HepG2 (cell line): ENCODE measurements at regions not wholly inside any gene's neighbourhood (a gene's known extent, or its start where the extent isn't known, plus 50 kb on each side); places are given as distances from the start of the nearest gene placed in this dataset.

Experiments used
- ATAC-seq: fragments of 200-7000 bp; cut with Tn5 transposase; 3 replicates; pipeline ENCODE4 v1.9.1; 2020; ENCODE audit warnings: mild to moderate bottlenecking, moderate library complexity
- BruUV-seq: library from RNA; stranded (reverse); fragments of 400-500 nt; replicated peaks from 2 replicates; lab custom pipeline; 2021; lab: Mats Ljungman, UMichigan
- CTCF ChIA-PET: fragments of 300-600 bp; formaldehyde crosslinking; extraction: SDS; loops from one replicate; lab custom pipeline; 2021; ENCODE audit warnings: low total read pairs, inconsistent platforms, low intra/inter-chr PET ratio; lab: Yijun Ruan, JAX
- POLR2A ChIA-PET: fragments of 350-600 bp; sonication (Branson Sonifier 250); formaldehyde crosslinking; loops from one replicate; lab custom pipeline; 2020; ENCODE audit warnings: antibody characterized with exemption, inconsistent platforms; lab: Yijun Ruan, JAX
- DNase-seq: peaks from one replicate; pipeline ENCODE4 v3.0.0-alpha.2; 2015; ENCODE audit warnings: low spot score
- FAIRE-seq: peaks from 3 replicates; lab custom pipeline; 2011; peaks lifted over from hg19 to GRCh38; lab: Jason Lieb, UNC
- H2AFZ ChIP-seq: one replicate; pipeline ENCODE4 v1.6.1; 2011; ENCODE audit warnings: low read length, inconsistent platforms
- H3K27ac ChIP-seq: fragments of 300-600 bp; 3 replicates; pipeline ENCODE4 v1.8.0; 2011; ENCODE audit warnings: mixed run types, mild to moderate bottlenecking, mixed read lengths, low read length, inconsistent platforms; ENCODE audit not compliant: insufficient read depth; ENCODE audit errors: extremely low read length
- H3K27me3 ChIP-seq, 2 experiments: fragments of 200-600 bp in 1 of 2; 2 replicates in 1 of 2; 3 replicates in 1 of 2; pipeline versions ENCODE4 v1.6.0 to v1.8.0; 2011; ENCODE audit warnings: low read length in 2 of 2, mild to moderate bottlenecking in 2 of 2, moderate library complexity in 2 of 2, inconsistent platforms in 1 of 2; ENCODE audit not compliant: insufficient read depth in 2 of 2, control insufficient read depth in 1 of 2
- H3K36me3 ChIP-seq, 2 experiments: fragments of 200-600 bp in 1 of 2; replicated peaks in 1 of 2; 2 replicates in 1 of 2; 3 replicates in 1 of 2; pipeline versions ENCODE4 v1.5.1 to v1.8.0; 2011; ENCODE audit warnings: low read length in 2 of 2, inconsistent platforms in 1 of 2; ENCODE audit not compliant: insufficient read depth in 2 of 2, control insufficient read depth in 1 of 2
- H3K4me1 ChIP-seq: 2 replicates; pipeline ENCODE4 v1.5.1; 2012; ENCODE audit warnings: low read length, inconsistent platforms; ENCODE audit not compliant: insufficient read depth
- H3K4me2 ChIP-seq: 2 replicates; pipeline ENCODE4 v1.6.0; 2011; ENCODE audit warnings: low read depth, low read length, inconsistent platforms
- H3K4me3 ChIP-seq, 3 experiments: fragments of 200-600 bp in 1 of 3; sonication (generic), shearing (Covaris generic) in 1 of 3; replicated peaks in 1 of 3; 2 replicates each; pipeline ENCODE4 v1.5.1; 2011 to 2016; ENCODE audit warnings: low read length in 3 of 3, inconsistent platforms in 2 of 3, low read depth in 2 of 3, mild to moderate bottlenecking in 2 of 3, control low read depth in 1 of 3, mixed read lengths in 1 of 3; ENCODE audit not compliant: insufficient read depth in 1 of 3
- H3K79me2 ChIP-seq: one replicate; pipeline ENCODE4 v1.6.1; 2011; ENCODE audit warnings: low read length, inconsistent platforms; ENCODE audit not compliant: insufficient read depth
- H3K9ac ChIP-seq: 2 replicates; pipeline ENCODE4 v1.6.0; 2011; ENCODE audit warnings: mild to moderate bottlenecking, low read depth, low read length, inconsistent platforms; ENCODE audit not compliant: insufficient read depth
- H3K9me3 ChIP-seq: 2 replicates; pipeline ENCODE4 v1.5.1; 2012; ENCODE audit warnings: mild to moderate bottlenecking, low read length
- H4K20me1 ChIP-seq: 2 replicates; pipeline ENCODE4 v1.6.0; 2011; ENCODE audit warnings: inconsistent platforms, mild to moderate bottlenecking, low read length, moderate library complexity; ENCODE audit not compliant: insufficient read depth
- FOSL1 ChIP-seq: sonication (generic); formaldehyde crosslinking; IDR thresholded peaks from 2 replicates; pipeline ENCODE4 v1.9.0; 2021; ENCODE audit warnings: missing genetic modification reagents, borderline replicate concordance
- RFX1 ChIP-seq: fragments of 450-650 bp; IDR thresholded peaks from 2 replicates; pipeline ENCODE4 v1.6.1; 2017
- ZNF263 ChIP-seq: sonication (generic); formaldehyde crosslinking; IDR thresholded peaks from 2 replicates; pipeline ENCODE4 v1.4.0; 2020; ENCODE audit warnings: missing genetic modification reagents
- ZNF329 ChIP-seq: sonication (generic); formaldehyde crosslinking; IDR thresholded peaks from 2 replicates; pipeline ENCODE4 v1.9.0; 2021; ENCODE audit warnings: low read depth, mild to moderate bottlenecking, missing genetic modification reagents
- ZNF556 ChIP-seq: sonication (generic); formaldehyde crosslinking; IDR thresholded peaks from 2 replicates; pipeline ENCODE4 v1.4.0; 2020; ENCODE audit warnings: mild to moderate bottlenecking, missing genetic modification reagents, borderline replicate concordance
- WGBS: methylation state at CpG from one replicate; pipeline ENCODE4 v1.1.6; 2017; ENCODE audit warnings: low lambda C conversion rate; 5-methylcytosine and 5-hydroxymethylcytosine counted together
- in situ Hi-C: cut with HindIII; loops from 2 replicates; pipeline ENCODE4 v1.10.0; 2017; ENCODE audit warnings: low pct_unique_long_range_greater_than_20kb; ENCODE audit not compliant: extremely low pct_ligation_motif_present
- intact Hi-C: fragments of 100-400 bp; cut with micrococcal nuclease; formaldehyde crosslinking; loops from one replicate; pipeline ENCODE4 v1.10.0; 2022; ENCODE audit not compliant: unreplicated experiment
- TF ChIP-seq, protein P1 (sequence below): IDR thresholded peaks from 2 replicates; pipeline ENCODE4 v1.6.1; 2012; ENCODE audit warnings: low read length, improper control_type of control experiment
- TF ChIP-seq, protein P2 (sequence below): sonication (generic); formaldehyde crosslinking; IDR thresholded peaks from 2 replicates; pipeline ENCODE4 v1.4.0; 2020; ENCODE audit warnings: mild to moderate bottlenecking, missing genetic modification reagents
- TF ChIP-seq, protein P3 (sequence below): sonication (generic); formaldehyde crosslinking; IDR thresholded peaks from 2 replicates; pipeline ENCODE4 v1.4.0; 2020; ENCODE audit warnings: missing genetic modification reagents, borderline replicate concordance

DNA sequence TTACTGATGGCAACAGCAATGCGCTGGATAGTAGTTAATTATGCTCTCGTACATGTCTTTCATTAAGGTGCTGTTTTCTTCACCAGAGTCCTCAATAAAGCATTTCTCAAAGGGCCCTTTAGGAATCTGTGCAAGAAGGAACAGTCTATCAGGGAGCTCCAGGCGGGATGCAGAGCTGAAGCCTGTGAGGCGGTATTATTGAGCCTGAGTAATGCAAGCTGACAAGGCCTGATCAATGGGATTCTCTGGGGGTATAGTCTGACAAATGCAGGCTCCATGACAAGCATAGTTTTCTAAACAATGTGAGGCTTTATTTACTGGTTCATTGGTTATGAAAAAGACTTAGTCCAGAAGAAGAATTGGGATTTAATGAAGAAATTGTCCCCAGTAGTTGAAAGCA is 530.9 kb upstream of the CBLB start:
- H3K36me3 ChIP-seq: no peaks in the 10 kb centered on the region
- CTCF ChIA-PET: no interaction called here
- intact Hi-C loops (no loop called here), in situ Hi-C loops (no loop called here)
- no peak overlapping the region for H3K4me3 ChIP-seq
- BruUV-seq: no TSS peak
- FAIRE-seq: no peak
- no peak for DNase-seq
- no peaks in the 10 kb centered on the region for H3K9me3 ChIP-seq
- no peaks in the 10 kb centered on the region for H3K4me1 ChIP-seq
- no peak overlapping the region for H2AFZ ChIP-seq
- TF ChIP-seq RFX1 (no peak), ZNF263 (CRISPR knock-in tag) (no peak), ZNF556 (CRISPR knock-in tag) (no peak), ZNF329 (no peak)
- no peaks in the 10 kb centered on the region for H3K79me2 ChIP-seq
- no peak overlapping the region for H3K9ac ChIP-seq
- no peaks in the 10 kb centered on the region for H4K20me1 ChIP-seq
- WGBS: 3% methylated on average over 4 of the region's 4 CpGs
- no peak for ATAC-seq
- H3K27me3 ChIP-seq: no peaks in the 10 kb centered on the region; a peak in 1 of 5 replicates
- no peak overlapping the region for H3K27ac ChIP-seq
- H3K4me2 ChIP-seq: no peak overlapping the region
- POLR2A ChIA-PET: no interaction called here

DNA sequence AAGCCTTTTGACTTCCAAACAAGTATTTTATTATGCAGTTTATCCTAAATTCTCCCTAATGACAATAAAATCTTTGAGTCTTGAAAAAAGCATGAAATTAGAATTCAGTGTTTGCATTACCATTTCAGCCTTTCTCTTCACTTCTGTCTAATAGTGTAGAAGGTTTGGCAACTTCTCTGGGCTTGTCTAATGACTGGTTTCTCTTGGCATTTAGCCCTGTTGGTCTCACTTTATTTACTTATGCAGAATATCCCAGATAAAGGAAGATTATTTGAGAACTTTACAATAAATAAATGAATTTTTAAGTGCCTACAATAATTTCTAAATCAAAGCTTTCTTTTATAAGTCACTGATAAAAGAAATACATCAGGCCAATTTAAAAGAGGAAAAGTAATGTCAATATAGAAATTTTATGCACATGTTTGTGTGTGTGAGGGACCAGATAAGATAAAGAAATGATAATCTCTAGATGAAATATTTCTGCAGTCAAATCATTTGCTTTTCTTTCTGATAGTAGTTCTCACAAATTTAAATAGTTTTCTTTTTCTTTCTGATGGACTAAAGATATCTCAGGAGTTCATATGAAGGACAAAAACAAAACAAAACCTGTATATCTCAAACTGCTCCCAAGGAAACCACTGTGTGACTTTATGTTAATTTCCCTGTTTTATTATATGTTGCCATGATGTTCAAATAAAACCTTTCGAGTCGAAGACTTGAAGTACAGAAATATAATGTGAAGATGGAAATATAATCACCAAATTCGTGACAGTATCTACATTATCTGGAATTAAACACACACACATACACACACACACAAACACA is 533.1 kb upstream of the CBLB start:
- no peaks in the 10 kb centered on the region for H3K9me3 ChIP-seq
- no peak overlapping the region for H2AFZ ChIP-seq
- no peaks in the 10 kb centered on the region; a peak in 1 of 5 replicates for H3K27me3 ChIP-seq
- H4K20me1 ChIP-seq: no peaks in the 10 kb centered on the region
- ChIA-PET POLR2A (no interaction called here), CTCF (no interaction called here)
- H3K27ac ChIP-seq: no peak overlapping the region
- no peaks in the 10 kb centered on the region for H3K79me2 ChIP-seq
- H3K36me3 ChIP-seq: no peaks in the 10 kb centered on the region
- no TSS peak for BruUV-seq
- H3K4me2 ChIP-seq: no peak overlapping the region
- intact Hi-C loops (no loop called here), in situ Hi-C loops (no loop called here)
- ATAC-seq (no peak), DNase-seq (no peak), FAIRE-seq (no peak)
- whole genome bisulfite sequencing: under 1% methylated on average over 3 of the region's 3 CpGs
- H3K4me3 ChIP-seq: no peak overlapping the region
- no peaks in the 10 kb centered on the region for H3K4me1 ChIP-seq
- no peak overlapping the region for H3K9ac ChIP-seq
- TF ChIP-seq, protein P1, sequence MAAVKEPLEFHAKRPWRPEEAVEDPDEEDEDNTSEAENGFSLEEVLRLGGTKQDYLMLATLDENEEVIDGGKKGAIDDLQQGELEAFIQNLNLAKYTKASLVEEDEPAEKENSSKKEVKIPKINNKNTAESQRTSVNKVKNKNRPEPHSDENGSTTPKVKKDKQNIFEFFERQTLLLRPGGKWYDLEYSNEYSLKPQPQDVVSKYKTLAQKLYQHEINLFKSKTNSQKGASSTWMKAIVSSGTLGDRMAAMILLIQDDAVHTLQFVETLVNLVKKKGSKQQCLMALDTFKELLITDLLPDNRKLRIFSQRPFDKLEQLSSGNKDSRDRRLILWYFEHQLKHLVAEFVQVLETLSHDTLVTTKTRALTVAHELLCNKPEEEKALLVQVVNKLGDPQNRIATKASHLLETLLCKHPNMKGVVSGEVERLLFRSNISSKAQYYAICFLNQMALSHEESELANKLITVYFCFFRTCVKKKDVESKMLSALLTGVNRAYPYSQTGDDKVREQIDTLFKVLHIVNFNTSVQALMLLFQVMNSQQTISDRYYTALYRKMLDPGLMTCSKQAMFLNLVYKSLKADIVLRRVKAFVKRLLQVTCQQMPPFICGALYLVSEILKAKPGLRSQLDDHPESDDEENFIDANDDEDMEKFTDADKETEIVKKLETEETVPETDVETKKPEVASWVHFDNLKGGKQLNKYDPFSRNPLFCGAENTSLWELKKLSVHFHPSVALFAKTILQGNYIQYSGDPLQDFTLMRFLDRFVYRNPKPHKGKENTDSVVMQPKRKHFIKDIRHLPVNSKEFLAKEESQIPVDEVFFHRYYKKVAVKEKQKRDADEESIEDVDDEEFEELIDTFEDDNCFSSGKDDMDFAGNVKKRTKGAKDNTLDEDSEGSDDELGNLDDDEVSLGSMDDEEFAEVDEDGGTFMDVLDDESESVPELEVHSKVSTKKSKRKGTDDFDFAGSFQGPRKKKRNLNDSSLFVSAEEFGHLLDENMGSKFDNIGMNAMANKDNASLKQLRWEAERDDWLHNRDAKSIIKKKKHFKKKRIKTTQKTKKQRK: no peak
- no peak for TF ChIP-seq FOSL1 (CRISPR knock-in tag)
- TF ChIP-seq, protein P2, sequence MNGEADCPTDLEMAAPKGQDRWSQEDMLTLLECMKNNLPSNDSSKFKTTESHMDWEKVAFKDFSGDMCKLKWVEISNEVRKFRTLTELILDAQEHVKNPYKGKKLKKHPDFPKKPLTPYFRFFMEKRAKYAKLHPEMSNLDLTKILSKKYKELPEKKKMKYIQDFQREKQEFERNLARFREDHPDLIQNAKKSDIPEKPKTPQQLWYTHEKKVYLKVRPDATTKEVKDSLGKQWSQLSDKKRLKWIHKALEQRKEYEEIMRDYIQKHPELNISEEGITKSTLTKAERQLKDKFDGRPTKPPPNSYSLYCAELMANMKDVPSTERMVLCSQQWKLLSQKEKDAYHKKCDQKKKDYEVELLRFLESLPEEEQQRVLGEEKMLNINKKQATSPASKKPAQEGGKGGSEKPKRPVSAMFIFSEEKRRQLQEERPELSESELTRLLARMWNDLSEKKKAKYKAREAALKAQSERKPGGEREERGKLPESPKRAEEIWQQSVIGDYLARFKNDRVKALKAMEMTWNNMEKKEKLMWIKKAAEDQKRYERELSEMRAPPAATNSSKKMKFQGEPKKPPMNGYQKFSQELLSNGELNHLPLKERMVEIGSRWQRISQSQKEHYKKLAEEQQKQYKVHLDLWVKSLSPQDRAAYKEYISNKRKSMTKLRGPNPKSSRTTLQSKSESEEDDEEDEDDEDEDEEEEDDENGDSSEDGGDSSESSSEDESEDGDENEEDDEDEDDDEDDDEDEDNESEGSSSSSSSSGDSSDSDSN (CRISPR knock-in tag): no peak
- TF ChIP-seq, protein P3, sequence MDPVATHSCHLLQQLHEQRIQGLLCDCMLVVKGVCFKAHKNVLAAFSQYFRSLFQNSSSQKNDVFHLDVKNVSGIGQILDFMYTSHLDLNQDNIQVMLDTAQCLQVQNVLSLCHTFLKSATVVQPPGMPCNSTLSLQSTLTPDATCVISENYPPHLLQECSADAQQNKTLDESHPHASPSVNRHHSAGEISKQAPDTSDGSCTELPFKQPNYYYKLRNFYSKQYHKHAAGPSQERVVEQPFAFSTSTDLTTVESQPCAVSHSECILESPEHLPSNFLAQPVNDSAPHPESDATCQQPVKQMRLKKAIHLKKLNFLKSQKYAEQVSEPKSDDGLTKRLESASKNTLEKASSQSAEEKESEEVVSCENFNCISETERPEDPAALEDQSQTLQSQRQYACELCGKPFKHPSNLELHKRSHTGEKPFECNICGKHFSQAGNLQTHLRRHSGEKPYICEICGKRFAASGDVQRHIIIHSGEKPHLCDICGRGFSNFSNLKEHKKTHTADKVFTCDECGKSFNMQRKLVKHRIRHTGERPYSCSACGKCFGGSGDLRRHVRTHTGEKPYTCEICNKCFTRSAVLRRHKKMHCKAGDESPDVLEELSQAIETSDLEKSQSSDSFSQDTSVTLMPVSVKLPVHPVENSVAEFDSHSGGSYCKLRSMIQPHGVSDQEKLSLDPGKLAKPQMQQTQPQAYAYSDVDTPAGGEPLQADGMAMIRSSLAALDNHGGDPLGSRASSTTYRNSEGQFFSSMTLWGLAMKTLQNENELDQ: no peak
